Left ventricle myocardium inferior (tissue), 1 donor: ENCODE measurements at regions not wholly inside any gene's neighbourhood (a gene's known extent, or its start where the extent isn't known, plus 50 kb on each side); places are given as distances from the start of the nearest gene placed in this dataset.
A peak's percentile ranks its signal among the peaks of the same experiment; 100 is the strongest.

Experiments used
- DNase-seq: peaks from one replicate; pipeline ENCODE4 v3.0.0-alpha.2; 2020
- H3K27ac ChIP-seq: fragments of 200-600 bp; replicated peaks from 2 replicates; pipeline ENCODE4 v1.8.0; 2021
- H3K27me3 ChIP-seq: fragments of 200-600 bp; 2 replicates; pipeline ENCODE4 v1.8.0; 2021; ENCODE audit warnings: low read depth
- H3K36me3 ChIP-seq: fragments of 200-600 bp; 2 replicates; pipeline ENCODE4 v1.8.0; 2021
- H3K4me1 ChIP-seq: fragments of 200-600 bp; 2 replicates; pipeline ENCODE4 v1.8.0; 2021
- H3K4me3 ChIP-seq: fragments of 200-600 bp; 2 replicates; pipeline ENCODE4 v1.8.0; 2021; ENCODE audit warnings: mild to moderate bottlenecking, moderate library complexity
- H3K9me3 ChIP-seq: fragments of 200-600 bp; replicated peaks from 2 replicates; pipeline ENCODE4 v1.8.0; 2021
- CTCF ChIP-seq: fragments of 200-600 bp; IDR thresholded peaks from 2 replicates; pipeline ENCODE4 v1.8.0; 2021; ENCODE audit warnings: antibody characterized with exemption, mild to moderate bottlenecking, borderline replicate concordance
- intact Hi-C: fragments of 100-400 bp; cut with micrococcal nuclease; formaldehyde crosslinking; loops from one replicate; pipeline ENCODE4 v1.11.0; 2022
- donor health status: DM: no; HTN: yes; CAD: no; lungs with severe emphysema.

- no peaks in the 10 kb centered on the region for H3K9me3 ChIP-seq
- TF ChIP-seq CTCF, result no peak
- no peak for DNase-seq
- intact Hi-C loops, result no loop called here
- H3K36me3 ChIP-seq, result no peaks in the 10 kb centered on the region
- no peak overlapping the region for H3K27ac ChIP-seq
- H3K4me3 ChIP-seq, result no peak overlapping the region
- H3K4me1 ChIP-seq, result no peaks in the 10 kb centered on the region
- H3K27me3 ChIP-seq, result no peaks in the 10 kb centered on the region
Observed at GRCh38 chr5:54727874-54728587, 210.5 kb downstream of the SNX18 start.

GRCh38 chr5:54725391-54726280 lies 208.1 kb downstream of the SNX18 start:
- TF ChIP-seq CTCF, result no peak
- no peak overlapping the region for H3K4me3 ChIP-seq
- peaks cover 18% of the 10 kb centered on the region for H3K4me1 ChIP-seq
- no peak for DNase-seq
- H3K27me3 ChIP-seq, result no peaks in the 10 kb centered on the region
- no peak overlapping the region for H3K27ac ChIP-seq
- H3K36me3 ChIP-seq, result no peaks in the 10 kb centered on the region
- no peaks in the 10 kb centered on the region for H3K9me3 ChIP-seq
- intact Hi-C loops, result no loop called here

GRCh38 chr5:54722846-54723433 lies 205.4 kb downstream of the SNX18 start:
- H3K4me1 ChIP-seq, result peaks cover 45% of the 10 kb centered on the region
- no peak for TF ChIP-seq CTCF
- no peak overlapping the region for H3K4me3 ChIP-seq
- no peak overlapping the region for H3K27ac ChIP-seq
- intact Hi-C loops, result no loop called here
- H3K9me3 ChIP-seq, result no peaks in the 10 kb centered on the region
- DNase-seq, result no peak
- no peaks in the 10 kb centered on the region for H3K27me3 ChIP-seq
- H3K36me3 ChIP-seq, result no peaks in the 10 kb centered on the region

- peak overlapping the region; percentile 30 for H3K27ac ChIP-seq
- intact Hi-C loops, result no loop called here
Observed at GRCh38 chr5:54721951-54722654, 204.5 kb downstream of the SNX18 start.

More at GRCh38 chr5:54721951-54722654, 204.5 kb downstream of the SNX18 start:
- Histone ChIP-seq H3K4me1 (peaks cover 46% of the 10 kb centered on the region), H3K9me3 (peaks cover under 1% of the 10 kb centered on the region), H3K27me3 (no peaks in the 10 kb centered on the region), H3K36me3 (no peaks in the 10 kb centered on the region), H3K4me3 (no peak overlapping the region)
- TF ChIP-seq CTCF, result no peak
- no peak for DNase-seq
